ENCODE measurements at regions not wholly inside any gene's neighbourhood (a gene's known extent, or its start where the extent isn't known, plus 50 kb on each side); places are given as distances from the start of the nearest gene placed in this dataset.
"Not testable (repeated sequence)": the region's sequence is repeated elsewhere in the genome, so short reads cannot be mapped to it uniquely, and the experiment has no call there.

- TF ChIP-seq CTCF (IDR thresholded peaks at IDR 0.05; ENCODE audit: extremely low read depth, insufficient read depth, missing control alignments): no peak
- DNase-seq (ENCODE audit: low spot score): no peak
Observed at GRCh38 chr11:93059117-93059957, 89.9 kb downstream of the MTNR1B start.

GRCh38 chr11:93063086-93063485 lies 93.6 kb downstream of the MTNR1B start:
- DNase-seq (ENCODE audit: low spot score): no peak
- no peak for TF ChIP-seq CTCF (IDR thresholded peaks at IDR 0.05; ENCODE audit: extremely low read depth, insufficient read depth, missing control alignments)
- in situ Hi-C loops (cut with MboI; ENCODE audit: low pct_unique_long_range_greater_than_20kb, low sequenced_read_pairs, unreplicated experiment): loop anchor here (25.0 kb wide), 1 partner anchor 101 kb away; the partner anchor contains the start of gene MTNR1B

More at GRCh38 chr11:93059117-93059957, 89.9 kb downstream of the MTNR1B start:
- in situ Hi-C loops (cut with MboI; ENCODE audit: low pct_unique_long_range_greater_than_20kb, low sequenced_read_pairs, unreplicated experiment): loop anchor here (25.0 kb wide), 1 partner anchor 97 kb away; the partner anchor contains the start of gene MTNR1B

GRCh38 chr11:93065074-93065674 lies 95.7 kb downstream of the MTNR1B start:
- DNase-seq (ENCODE audit: low spot score): not testable (repeated sequence)
- in situ Hi-C loops (cut with MboI; ENCODE audit: low pct_unique_long_range_greater_than_20kb, low sequenced_read_pairs, unreplicated experiment): loop anchor here (25.0 kb wide), 1 partner anchor 103 kb away; the partner anchor contains the start of gene MTNR1B
- TF ChIP-seq CTCF (IDR thresholded peaks at IDR 0.05; ENCODE audit: extremely low read depth, insufficient read depth, missing control alignments): peak; percentile 26

DNA sequence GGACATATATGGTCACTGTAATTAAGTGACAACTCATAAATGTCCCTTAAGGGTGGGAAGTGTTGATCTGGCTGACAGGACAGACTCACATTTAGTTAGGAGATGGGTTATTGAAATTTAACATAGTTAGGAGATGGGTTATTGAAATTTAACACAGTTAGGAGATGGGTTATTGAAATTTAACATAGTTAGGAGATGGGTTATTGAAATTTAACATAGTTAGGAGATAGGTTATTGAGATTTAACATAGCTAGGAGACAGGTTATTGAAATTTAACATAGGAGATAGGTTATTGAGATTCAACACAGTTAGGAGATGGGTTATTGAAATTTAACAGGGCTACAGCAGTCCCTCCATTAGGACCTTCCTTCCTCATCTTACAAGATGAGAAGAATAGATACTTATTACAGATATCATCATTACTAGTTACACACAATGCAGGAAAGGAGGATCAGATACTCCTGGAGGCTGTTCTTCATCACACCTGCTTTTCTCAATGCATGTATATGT lies 98.5 kb downstream of the MTNR1B start:
- TF ChIP-seq CTCF (IDR thresholded peaks at IDR 0.05; ENCODE audit: extremely low read depth, insufficient read depth, missing control alignments): no peak
- in situ Hi-C loops (cut with MboI; ENCODE audit: low pct_unique_long_range_greater_than_20kb, low sequenced_read_pairs, unreplicated experiment): loop anchor here (25.0 kb wide), 1 partner anchor 106 kb away; the partner anchor contains the start of gene MTNR1B
- DNase-seq (ENCODE audit: low spot score): no peak

DNA sequence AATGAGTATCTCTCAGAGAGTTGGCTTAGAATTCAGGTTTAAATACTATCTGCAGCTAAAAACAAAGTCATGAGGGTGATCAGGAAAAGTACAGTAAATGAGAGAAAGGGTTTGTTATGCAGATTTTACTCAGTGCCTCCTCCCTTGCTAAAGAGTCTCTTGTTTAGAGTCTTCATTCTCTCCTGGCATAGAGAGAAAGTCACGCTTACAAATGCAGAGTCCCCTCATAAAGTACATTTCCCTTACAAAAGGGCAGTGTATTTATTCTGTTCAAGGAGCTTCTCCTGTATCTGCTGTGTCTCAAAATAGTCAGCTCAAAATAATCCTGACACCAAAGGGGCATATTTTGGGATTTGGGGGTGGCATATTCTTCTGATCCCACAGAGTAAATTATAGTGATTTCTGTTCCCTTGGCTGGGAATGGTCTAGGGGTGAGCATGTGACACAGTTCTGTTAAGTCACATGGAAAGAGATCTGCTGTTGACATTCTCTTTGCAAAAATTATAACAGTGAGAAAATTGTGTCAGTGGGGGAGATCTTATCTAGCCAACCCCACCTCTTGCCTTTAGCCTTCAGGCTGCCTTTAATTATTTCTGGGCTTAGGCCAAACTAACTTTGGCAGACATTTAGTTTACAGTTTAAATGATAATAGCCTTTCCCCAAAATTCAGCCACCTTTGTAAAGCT lies 102.9 kb downstream of the MTNR1B start:
- DNase-seq (ENCODE audit: low spot score): no peak
- TF ChIP-seq CTCF (IDR thresholded peaks at IDR 0.05; ENCODE audit: extremely low read depth, insufficient read depth, missing control alignments): no peak
- in situ Hi-C loops (cut with MboI; ENCODE audit: low pct_unique_long_range_greater_than_20kb, low sequenced_read_pairs, unreplicated experiment): loop anchor here (25.0 kb wide), 1 partner anchor 110 kb away; the partner anchor contains the start of gene MTNR1B

GRCh38 chr11:93073026-93073425 lies 103.6 kb downstream of the MTNR1B start:
- no peak for DNase-seq (ENCODE audit: low spot score)
- in situ Hi-C loops (cut with MboI; ENCODE audit: low pct_unique_long_range_greater_than_20kb, low sequenced_read_pairs, unreplicated experiment): loop anchor here (25.0 kb wide), 1 partner anchor 111 kb away; the partner anchor contains the start of gene MTNR1B
- TF ChIP-seq CTCF (IDR thresholded peaks at IDR 0.05; ENCODE audit: extremely low read depth, insufficient read depth, missing control alignments): no peak

Data from GM13977 (cell line).